Thyroid gland (tissue), 4 donors: ENCODE measurements at regions not wholly inside any gene's neighbourhood (a gene's known extent, or its start where the extent isn't known, plus 50 kb on each side); places are given as distances from the start of the nearest gene placed in this dataset.

Experiments used
- CTCF ChIP-seq, 6 experiments: fragments of 200-600 bp in 3 of 6; fragments of 450-650 bp in 3 of 6; sonication (generic) in 3 of 6; IDR thresholded peaks; one replicate each; pipeline ENCODE4 v1.5.1; 2016 to 2019; ENCODE audit warnings: antibody characterized with exemption in 6 of 6, mild to moderate bottlenecking in 2 of 6, inconsistent platforms in 1 of 6, moderate library complexity in 1 of 6
- POLR2A ChIP-seq, 2 donors: fragments of 450-650 bp; IDR thresholded peaks; one replicate each; pipeline ENCODE4 v1.6.1; 2017; ENCODE audit warnings: antibody characterized with exemption in 2 of 2, mild to moderate bottlenecking in 2 of 2, moderate library complexity in 1 of 2

- TF ChIP-seq CTCF (IDR thresholded peaks at IDR 0.05) (no peak), POLR2A (IDR thresholded peaks at IDR 0.05) (no peak)
These were observed 229.8 kb downstream of the COL12A1 start for GRCh38 chr6:74976026-74976425.
